ENCODE measurements at regions not wholly inside any gene's neighbourhood (a gene's known extent, or its start where the extent isn't known, plus 50 kb on each side); places are given as distances from the start of the nearest gene placed in this dataset.

- TF ChIP-seq CTCF (IDR thresholded peaks at IDR 0.05; ENCODE audit: low read depth, low read length, missing control alignments) = no peak
- DNase-seq (ENCODE audit: low read depth) = no peak
- in situ Hi-C loops (cut with HindIII; ENCODE audit: low sequenced_read_pairs) = loop anchor here (25.0 kb wide), 2 partner anchors 339 to 739 kb away; no protein-coding TSS in a partner anchor
- no peak overlapping the region for H3K4me3 ChIP-seq (ENCODE audit: low read depth, low read length)
These were observed 365.2 kb upstream of the MEOX2 start for GRCh38 chr7:16051561-16052255.

GRCh38 chr7:16046041-16046440 lies 359.6 kb upstream of the MEOX2 start:
- H3K4me3 ChIP-seq (ENCODE audit: low read depth, low read length) = no peak overlapping the region
- in situ Hi-C loops (cut with HindIII; ENCODE audit: low sequenced_read_pairs) = no loop called here
- DNase-seq (ENCODE audit: low read depth) = no peak
- no peak for TF ChIP-seq CTCF (IDR thresholded peaks at IDR 0.05; ENCODE audit: low read depth, low read length, missing control alignments)

- no peak for TF ChIP-seq CTCF (IDR thresholded peaks at IDR 0.05; ENCODE audit: low read depth, low read length, missing control alignments)
- in situ Hi-C loops (cut with HindIII; ENCODE audit: low sequenced_read_pairs) = no loop called here
These were observed 358.8 kb upstream of the MEOX2 start for GRCh38 chr7:16045296-16045695.

GRCh38 chr7:16044645-16045044 lies 358.2 kb upstream of the MEOX2 start:
- no peak overlapping the region for H3K4me3 ChIP-seq (ENCODE audit: low read depth, low read length)
- no peak for TF ChIP-seq CTCF (IDR thresholded peaks at IDR 0.05; ENCODE audit: low read depth, low read length, missing control alignments)
- in situ Hi-C loops (cut with HindIII; ENCODE audit: low sequenced_read_pairs) = no loop called here
- no peak for DNase-seq (ENCODE audit: low read depth)

More at GRCh38 chr7:16045296-16045695, 358.8 kb upstream of the MEOX2 start:
- H3K4me3 ChIP-seq (ENCODE audit: low read depth, low read length) = no peak overlapping the region
- no peak for DNase-seq (ENCODE audit: low read depth)

GRCh38 chr7:16040346-16040745 lies 353.9 kb upstream of the MEOX2 start:
- DNase-seq (ENCODE audit: low read depth) = no peak
- no peak for TF ChIP-seq CTCF (IDR thresholded peaks at IDR 0.05; ENCODE audit: low read depth, low read length, missing control alignments)
- in situ Hi-C loops (cut with HindIII; ENCODE audit: low sequenced_read_pairs) = no loop called here
- no peak overlapping the region for H3K4me3 ChIP-seq (ENCODE audit: low read depth, low read length)

- TF ChIP-seq CTCF (IDR thresholded peaks at IDR 0.05; ENCODE audit: low read depth, low read length, missing control alignments) = no peak
- DNase-seq (ENCODE audit: low read depth) = no peak
- no peak overlapping the region for H3K4me3 ChIP-seq (ENCODE audit: low read depth, low read length)
- in situ Hi-C loops (cut with HindIII; ENCODE audit: low sequenced_read_pairs) = no loop called here
These were observed 352.4 kb upstream of the MEOX2 start for GRCh38 chr7:16038906-16039305.

Measured in astrocyte of the cerebellum (primary cell).